Trophoblast cell (in vitro differentiated cells and primary cell): ENCODE measurements at regions not wholly inside any gene's neighbourhood (a gene's known extent, or its start where the extent isn't known, plus 50 kb on each side); places are given as distances from the start of the nearest gene placed in this dataset.

ENCODE experiments used
- DNase-seq, 2 donors: peaks; one replicate each; pipeline ENCODE4 v3.0.0-alpha.2; 2016
- H2AFZ ChIP-seq: 2 replicates; pipeline ENCODE4 v1.6.1; 2013; ENCODE audit warnings: low read length, moderate library complexity, mild to moderate bottlenecking; ENCODE audit not compliant: insufficient read depth, poor library complexity
- H2AK5ac ChIP-seq: 2 replicates; pipeline ENCODE4 v1.6.1; 2013; ENCODE audit warnings: mild to moderate bottlenecking, low read length
- H2BK120ac ChIP-seq: 2 replicates; pipeline ENCODE4 v1.6.1; 2013; ENCODE audit warnings: low read length, mild to moderate bottlenecking, moderate library complexity; ENCODE audit not compliant: insufficient read depth, poor library complexity
- H2BK12ac ChIP-seq: 2 replicates; pipeline ENCODE4 v1.6.1; 2013; ENCODE audit warnings: mild to moderate bottlenecking, low read length, moderate library complexity
- H2BK5ac ChIP-seq: 2 replicates; pipeline ENCODE4 v1.6.1; 2013; ENCODE audit warnings: low read length, low read depth, moderate library complexity, mild to moderate bottlenecking; ENCODE audit not compliant: poor library complexity
- H3K14ac ChIP-seq: 2 replicates; pipeline ENCODE4 v1.6.1; 2013; ENCODE audit warnings: mild to moderate bottlenecking, low read length
- H3K18ac ChIP-seq: 2 replicates; pipeline ENCODE4 v1.6.1; 2013; ENCODE audit warnings: mild to moderate bottlenecking, low read length
- H3K23ac ChIP-seq: 2 replicates; pipeline ENCODE4 v1.6.1; 2013; ENCODE audit warnings: low read length
- H3K27ac ChIP-seq: 2 replicates; pipeline ENCODE4 v1.5.1; 2013; ENCODE audit warnings: low read depth, mild to moderate bottlenecking, inconsistent platforms, low read length, moderate library complexity
- H3K27me3 ChIP-seq: 2 replicates; pipeline ENCODE4 v1.6.1; 2013; ENCODE audit warnings: inconsistent platforms, mild to moderate bottlenecking, low read length, moderate library complexity; ENCODE audit not compliant: insufficient read depth
- H3K36me3 ChIP-seq, 2 experiments: 1 replicate in 1 of 2; 2 replicates in 1 of 2; pipeline ENCODE4 v1.6.1; 2013; ENCODE audit warnings: low read length in 2 of 2, mild to moderate bottlenecking in 2 of 2, moderate library complexity in 1 of 2; ENCODE audit not compliant: insufficient read depth in 2 of 2, control insufficient read depth in 1 of 2
- H3K4ac ChIP-seq: 2 replicates; pipeline ENCODE4 v1.6.1; 2013; ENCODE audit warnings: low read depth, mild to moderate bottlenecking, low read length, moderate library complexity
- H3K4me1 ChIP-seq, 2 experiments: 1 replicate in 1 of 2; 2 replicates in 1 of 2; pipeline ENCODE4 v1.6.1; 2013; ENCODE audit warnings: low read length in 2 of 2, mild to moderate bottlenecking in 2 of 2, moderate library complexity in 1 of 2; ENCODE audit not compliant: insufficient read depth in 2 of 2, control insufficient read depth in 1 of 2
- H3K4me2 ChIP-seq: 2 replicates; pipeline ENCODE4 v1.6.1; 2013; ENCODE audit warnings: inconsistent platforms, mild to moderate bottlenecking, low read length, moderate library complexity
- H3K4me3 ChIP-seq: 2 replicates; pipeline ENCODE4 v1.5.1; 2013; ENCODE audit warnings: mild to moderate bottlenecking, low read depth, low read length, inconsistent platforms
- H3K79me1 ChIP-seq: one replicate; pipeline ENCODE4 v1.6.1; 2013; ENCODE audit warnings: low read length
- H3K79me2 ChIP-seq: 2 replicates; pipeline ENCODE4 v1.6.1; 2013; ENCODE audit warnings: low read length, mild to moderate bottlenecking; ENCODE audit not compliant: control insufficient read depth, insufficient read depth, poor library complexity
- H3K9ac ChIP-seq: 2 replicates; pipeline ENCODE4 v1.6.1; 2013; ENCODE audit warnings: mild to moderate bottlenecking, low read length
- H3K9me3 ChIP-seq: 2 replicates; pipeline ENCODE4 v1.6.1; 2013; ENCODE audit warnings: low read depth, mild to moderate bottlenecking, control low read depth, inconsistent platforms, low read length; ENCODE audit not compliant: insufficient read depth
- H4K12ac ChIP-seq: 2 replicates; pipeline ENCODE4 v1.6.1; 2013; ENCODE audit warnings: low read depth, mild to moderate bottlenecking, low read length, moderate library complexity
- H4K8ac ChIP-seq: 2 replicates; pipeline ENCODE4 v1.6.1; 2013; ENCODE audit warnings: low read depth, mild to moderate bottlenecking, low read length, moderate library complexity
- H4K91ac ChIP-seq: one replicate; pipeline ENCODE4 v1.6.1; 2013; ENCODE audit warnings: low read depth, mild to moderate bottlenecking, low read length, moderate library complexity
- WGBS: extraction: QIAGEN DNeasy Blood & Tissue Kit; methylation state at CpG from one replicate; pipeline ENCODE4 v1.1.7; 2013; ENCODE audit warnings: missing lambda C conversion rate; ENCODE audit not compliant: insufficient read length, insufficient coverage; ENCODE audit errors: extremely low coverage; 5-methylcytosine and 5-hydroxymethylcytosine counted together

- H2BK5ac ChIP-seq, result no peak overlapping the region
- no peak overlapping the region for H4K12ac ChIP-seq
- H3K79me2 ChIP-seq, result no peaks in the 10 kb centered on the region
- H3K4me2 ChIP-seq, result peak overlapping the region; percentile 10
- H3K4ac ChIP-seq, result no peak overlapping the region
- no peak overlapping the region for H3K4me3 ChIP-seq
- no peak for DNase-seq
- no peak overlapping the region for H3K27ac ChIP-seq
- no peak overlapping the region for H4K8ac ChIP-seq
- H3K9me3 ChIP-seq, result peaks cover 2% of the 10 kb centered on the region
- no CpG with 5 or more reads among the region's 6 CpGs for WGBS
- no peak overlapping the region for H3K14ac ChIP-seq
- H3K9ac ChIP-seq, result no peak overlapping the region
- H3K4me1 ChIP-seq, result no peaks in the 10 kb centered on the region
- H3K18ac ChIP-seq, result no peak overlapping the region
- H3K23ac ChIP-seq, result no peak overlapping the region
- H2AFZ ChIP-seq, result no peak overlapping the region
- H3K79me1 ChIP-seq, result no peaks in the 10 kb centered on the region
- no peak overlapping the region for H4K91ac ChIP-seq
- no peak overlapping the region for H2AK5ac ChIP-seq
- no peak overlapping the region for H2BK12ac ChIP-seq
- no peaks in the 10 kb centered on the region for H3K36me3 ChIP-seq
- no peak overlapping the region for H2BK120ac ChIP-seq
- no peaks in the 10 kb centered on the region for H3K27me3 ChIP-seq
These were observed 158.3 kb downstream of the HDGFL1 start for GRCh38 chr6:22727710-22728109.

DNA sequence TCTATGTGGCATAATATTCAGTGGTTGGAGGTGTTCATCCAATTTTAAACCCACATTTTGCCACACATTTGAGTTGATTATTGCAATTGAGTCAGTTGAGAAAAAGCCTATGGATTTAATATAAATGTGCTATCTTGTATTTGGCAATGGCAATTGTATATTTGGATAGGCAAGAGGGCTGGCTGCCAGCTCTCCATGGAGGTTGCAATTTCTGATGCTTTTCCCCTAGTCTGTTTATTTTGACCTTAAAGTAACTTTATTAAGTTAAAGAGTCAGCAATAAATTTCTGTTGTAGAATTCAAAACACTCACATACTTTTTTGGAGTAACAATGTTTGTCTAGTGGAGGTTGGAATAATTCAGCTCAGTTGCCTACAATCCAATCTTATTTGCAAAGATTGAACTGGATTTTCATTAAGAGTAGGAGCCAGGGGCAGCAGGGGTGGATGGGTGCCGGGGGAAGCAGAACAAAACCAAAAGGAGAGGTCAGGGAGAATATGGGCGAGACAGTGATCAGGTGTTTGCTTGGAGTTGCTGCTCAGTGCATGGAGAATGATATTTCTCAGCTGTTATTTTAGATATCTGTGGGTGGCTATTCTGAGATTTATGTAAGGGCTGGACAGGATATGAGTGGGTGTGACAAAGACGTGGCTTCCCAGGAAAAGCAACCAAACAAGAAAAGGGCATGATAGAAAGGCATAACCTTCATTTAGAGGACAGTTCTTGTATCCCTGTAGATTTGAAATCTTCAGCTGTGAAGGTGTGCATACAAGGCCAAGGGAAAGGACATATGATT, 163.0 kb downstream of the HDGFL1 start:
- Histone ChIP-seq H4K12ac (no peak overlapping the region), H3K9ac (no peak overlapping the region), H3K23ac (no peak overlapping the region), H2BK5ac (no peak overlapping the region), H2BK12ac (no peak overlapping the region), H4K8ac (no peak overlapping the region), H3K4me1 (peaks cover 0 to 2% of the 10 kb centered on the region in 2 experiments), H4K91ac (no peak overlapping the region), H3K18ac (no peak overlapping the region), H3K4me2 (no peak overlapping the region), H3K9me3 (no peaks in the 10 kb centered on the region), H2AFZ (no peak overlapping the region), H3K14ac (no peak overlapping the region), H3K27ac (no peak overlapping the region), H2AK5ac (no peak overlapping the region), H3K36me3 (no peaks in the 10 kb centered on the region), H3K79me1 (no peaks in the 10 kb centered on the region), H3K4ac (no peak overlapping the region), H2BK120ac (no peak overlapping the region), H3K27me3 (no peaks in the 10 kb centered on the region), H3K4me3 (no peak overlapping the region), H3K79me2 (no peaks in the 10 kb centered on the region)
- no CpG with 5 or more reads among the region's 3 CpGs for WGBS
- DNase-seq, result no peak

DNA sequence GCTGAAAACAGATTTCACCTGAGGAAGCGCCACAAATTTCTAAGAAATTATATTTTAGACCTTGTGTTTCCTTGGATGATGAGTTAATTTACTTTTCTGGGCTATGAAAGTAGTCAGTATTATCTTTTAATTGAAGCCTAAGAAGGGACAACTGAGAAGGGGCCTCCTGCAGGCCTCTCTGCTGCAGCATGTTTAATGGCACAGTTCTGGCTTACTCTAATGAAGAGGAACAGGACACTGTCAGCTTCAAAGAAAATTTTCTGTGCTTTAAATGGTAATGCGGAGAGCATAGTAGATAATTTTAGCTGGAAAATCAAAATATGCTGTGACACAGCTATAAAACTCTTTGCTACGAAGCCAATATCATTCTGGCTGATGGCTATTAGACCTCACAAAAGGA, 167.4 kb downstream of the HDGFL1 start:
- Histone ChIP-seq H3K14ac (no peak overlapping the region), H3K9me3 (no peaks in the 10 kb centered on the region), H3K79me1 (no peaks in the 10 kb centered on the region), H3K4me2 (no peak overlapping the region), H2BK120ac (no peak overlapping the region), H2AK5ac (no peak overlapping the region), H2BK12ac (no peak overlapping the region), H3K4me3 (no peak overlapping the region), H3K23ac (no peak overlapping the region), H3K79me2 (no peaks in the 10 kb centered on the region), H2BK5ac (no peak overlapping the region), H4K12ac (no peak overlapping the region), H4K8ac (no peak overlapping the region), H2AFZ (no peak overlapping the region), H3K27ac (no peak overlapping the region), H3K4me1 (peaks cover 0 to 2% of the 10 kb centered on the region in 2 experiments), H3K4ac (no peak overlapping the region), H3K36me3 (no peaks in the 10 kb centered on the region), H3K9ac (no peak overlapping the region), H3K18ac (no peak overlapping the region), H4K91ac (peak overlapping the region; percentile 20), H3K27me3 (no peaks in the 10 kb centered on the region)
- WGBS, result no CpG with 5 or more reads among the region's 3 CpGs
- no peak for DNase-seq

DNA sequence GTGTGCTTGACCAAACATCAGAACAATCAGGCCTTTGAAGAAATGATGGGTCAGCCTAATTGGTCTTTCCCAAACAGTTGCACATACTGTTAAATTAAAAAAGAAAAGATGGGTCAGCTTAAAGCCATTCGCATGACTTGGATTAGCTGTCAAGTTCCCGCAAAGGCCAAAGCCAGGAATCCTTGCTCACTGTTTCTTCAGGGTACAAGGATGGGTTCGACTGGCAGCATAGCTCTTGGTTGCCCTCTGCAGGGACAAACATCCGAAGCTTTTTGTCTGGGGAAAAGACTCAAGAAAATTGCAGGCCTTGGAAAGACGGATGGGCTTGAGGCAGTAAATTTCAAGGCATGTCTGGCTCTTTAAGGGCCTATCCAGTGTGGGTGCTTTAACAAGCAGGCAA, 168.0 kb downstream of the HDGFL1 start:
- H3K18ac ChIP-seq, result no peak overlapping the region
- H2BK12ac ChIP-seq, result no peak overlapping the region
- H2AK5ac ChIP-seq, result no peak overlapping the region
- H3K9ac ChIP-seq, result no peak overlapping the region
- H3K27me3 ChIP-seq, result no peaks in the 10 kb centered on the region
- no peak overlapping the region for H3K4me3 ChIP-seq
- no peak overlapping the region for H4K8ac ChIP-seq
- no peaks in the 10 kb centered on the region for H3K36me3 ChIP-seq
- no peak overlapping the region for H3K14ac ChIP-seq
- no peak overlapping the region for H2BK120ac ChIP-seq
- H4K12ac ChIP-seq, result no peak overlapping the region
- H3K9me3 ChIP-seq, result no peaks in the 10 kb centered on the region
- WGBS, result no CpG with 5 or more reads among the region's 5 CpGs
- H3K23ac ChIP-seq, result no peak overlapping the region
- H3K79me2 ChIP-seq, result no peaks in the 10 kb centered on the region
- H3K4me2 ChIP-seq, result no peak overlapping the region
- H3K79me1 ChIP-seq, result no peaks in the 10 kb centered on the region
- peak overlapping the region; percentile 20 for H4K91ac ChIP-seq
- H3K4me1 ChIP-seq, result peaks cover 0 to 2% of the 10 kb centered on the region in 2 experiments
- no peak overlapping the region for H3K4ac ChIP-seq
- H2BK5ac ChIP-seq, result peak overlapping the region; percentile 18
- peak; percentile 7 to 41 for DNase-seq
- H2AFZ ChIP-seq, result no peak overlapping the region
- H3K27ac ChIP-seq, result no peak overlapping the region
